Fibroblast of lung (primary cell): ENCODE measurements at regions not wholly inside any gene's neighbourhood (a gene's known extent, or its start where the extent isn't known, plus 50 kb on each side); places are given as distances from the start of the nearest gene placed in this dataset.

ENCODE experiments used
- EZH2 ChIP-seq: IDR thresholded peaks from 2 replicates; pipeline ENCODE4 v1.5.1; 2012; ENCODE audit warnings: low read length, control low read depth, mild to moderate bottlenecking; ENCODE audit errors: missing control alignments
- TF ChIP-seq, protein P1 (sequence below), 2 donors: IDR thresholded peaks in 1 of 2; conservative IDR thresholded peaks in 1 of 2; 1 replicate in 1 of 2; 2 replicates in 1 of 2; pipeline ENCODE4 v1.5.1; 2011 to 2012; ENCODE audit warnings: low read length in 2 of 2, control low read depth in 1 of 2, inconsistent platforms in 1 of 2, low read depth in 1 of 2, mild to moderate bottlenecking in 1 of 2

GRCh38 chr15:92291900-92292299 lies 101.8 kb upstream of the ST8SIA2 start:
- TF ChIP-seq, protein P1, sequence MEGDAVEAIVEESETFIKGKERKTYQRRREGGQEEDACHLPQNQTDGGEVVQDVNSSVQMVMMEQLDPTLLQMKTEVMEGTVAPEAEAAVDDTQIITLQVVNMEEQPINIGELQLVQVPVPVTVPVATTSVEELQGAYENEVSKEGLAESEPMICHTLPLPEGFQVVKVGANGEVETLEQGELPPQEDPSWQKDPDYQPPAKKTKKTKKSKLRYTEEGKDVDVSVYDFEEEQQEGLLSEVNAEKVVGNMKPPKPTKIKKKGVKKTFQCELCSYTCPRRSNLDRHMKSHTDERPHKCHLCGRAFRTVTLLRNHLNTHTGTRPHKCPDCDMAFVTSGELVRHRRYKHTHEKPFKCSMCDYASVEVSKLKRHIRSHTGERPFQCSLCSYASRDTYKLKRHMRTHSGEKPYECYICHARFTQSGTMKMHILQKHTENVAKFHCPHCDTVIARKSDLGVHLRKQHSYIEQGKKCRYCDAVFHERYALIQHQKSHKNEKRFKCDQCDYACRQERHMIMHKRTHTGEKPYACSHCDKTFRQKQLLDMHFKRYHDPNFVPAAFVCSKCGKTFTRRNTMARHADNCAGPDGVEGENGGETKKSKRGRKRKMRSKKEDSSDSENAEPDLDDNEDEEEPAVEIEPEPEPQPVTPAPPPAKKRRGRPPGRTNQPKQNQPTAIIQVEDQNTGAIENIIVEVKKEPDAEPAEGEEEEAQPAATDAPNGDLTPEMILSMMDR (conservative IDR thresholded peaks at IDR 0.05 in 1 of 2, IDR thresholded peaks at IDR 0.05 in 1 of 2; ENCODE audit: low read depth in 1 of 2, low read length in 2 of 2): no peak
- TF ChIP-seq EZH2: no peak
